ENCODE measurements at regions not wholly inside any gene's neighbourhood (a gene's known extent, or its start where the extent isn't known, plus 50 kb on each side); places are given as distances from the start of the nearest gene placed in this dataset.

DNA sequence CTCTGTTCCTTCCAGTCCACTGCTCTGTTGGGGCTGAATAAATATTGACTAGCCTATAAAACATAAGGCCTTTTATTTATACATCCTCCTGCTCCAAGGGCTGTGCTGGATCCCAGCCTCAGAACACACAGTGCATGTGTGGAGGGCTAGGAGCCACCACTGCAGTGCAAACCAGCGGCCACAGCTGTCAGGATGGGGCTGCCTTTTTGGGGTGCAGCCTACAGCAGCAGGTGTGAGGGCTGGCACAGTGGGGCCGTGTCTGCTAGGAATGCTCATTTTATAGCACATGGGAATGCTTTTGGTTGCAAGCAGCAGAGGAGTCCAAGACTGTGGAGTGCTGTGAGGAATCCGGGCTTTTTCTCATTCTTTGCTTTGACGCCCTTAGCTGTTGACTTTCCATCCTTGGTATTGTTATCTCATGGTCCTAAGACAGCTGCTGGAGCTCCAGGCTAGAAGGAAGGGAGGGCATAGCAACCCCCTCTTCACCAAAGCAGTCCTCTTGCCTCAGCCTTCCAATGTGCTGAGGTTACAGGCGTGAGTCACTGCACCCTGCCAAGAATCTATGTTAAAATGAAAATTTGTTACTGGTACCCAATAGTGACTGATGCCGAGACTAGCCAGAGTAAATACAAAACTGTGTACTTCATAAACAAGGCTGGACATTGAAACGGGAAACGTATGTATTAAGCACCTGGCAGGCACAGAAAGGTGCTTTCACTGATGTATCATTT is 334.3 kb upstream of the GATB start:
- DNase-seq (ENCODE audit: low read depth in 2 of 2), result no peak

DNA sequence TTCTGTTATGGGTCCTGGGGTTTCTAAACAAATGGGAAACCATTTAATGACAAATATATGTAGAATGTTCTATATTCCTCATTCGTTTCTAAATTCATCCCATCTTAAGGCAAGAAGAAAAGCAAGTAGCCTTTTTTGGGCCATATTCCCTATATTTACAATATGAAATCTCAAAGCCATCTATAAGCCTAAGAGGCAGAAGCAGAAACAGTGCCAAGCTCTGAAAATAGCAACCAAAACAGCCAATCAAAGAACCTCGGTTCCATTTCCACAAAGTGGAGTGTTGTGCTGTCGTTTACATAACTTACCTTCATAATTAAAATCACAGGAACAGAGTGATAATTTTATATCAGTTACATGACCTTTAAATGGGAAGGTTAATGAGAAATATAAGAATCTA is 330.6 kb upstream of the GATB start:
- DNase-seq (ENCODE audit: low read depth in 2 of 2), result no peak

DNA sequence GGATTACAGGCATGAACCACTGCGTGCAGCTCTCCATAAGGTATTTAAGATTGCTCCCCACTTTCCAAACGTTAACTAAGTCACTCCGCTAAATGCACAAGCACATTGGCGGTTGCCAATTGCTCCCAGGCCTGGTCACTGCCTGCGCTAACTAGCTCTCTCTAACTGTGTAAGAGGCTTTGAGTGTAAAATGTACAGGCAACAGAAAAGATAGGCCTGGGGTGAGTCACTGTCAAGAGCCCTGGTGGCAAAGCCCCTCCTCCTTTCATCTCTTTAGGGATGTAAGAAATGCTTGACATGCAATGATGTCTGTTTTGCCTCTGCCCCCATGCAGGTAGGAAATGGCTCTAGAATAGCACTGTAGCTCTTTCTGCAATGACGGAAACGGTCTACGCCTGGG is 329.7 kb upstream of the GATB start:
- no peak for DNase-seq (ENCODE audit: low read depth in 2 of 2)

DNA sequence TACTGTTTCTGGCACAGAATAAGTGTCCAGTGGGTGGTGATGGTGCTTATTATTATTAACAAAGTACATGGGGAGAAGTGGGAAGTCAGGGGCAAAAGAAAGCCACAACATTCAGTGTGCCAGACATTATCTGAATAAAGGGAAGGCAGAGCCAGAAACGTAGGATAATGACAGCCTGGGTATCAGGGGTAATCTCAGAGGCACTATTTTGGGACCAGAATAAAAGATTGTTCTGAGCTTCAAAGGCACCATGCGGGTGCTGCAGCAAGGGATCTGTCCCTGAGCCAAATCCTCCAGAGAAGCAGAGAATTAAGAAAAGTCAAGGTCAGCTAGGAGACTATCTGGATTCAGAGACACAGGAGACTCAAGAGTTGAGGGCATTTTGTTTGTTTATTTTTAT is 328.8 kb upstream of the GATB start:
- no peak for DNase-seq (ENCODE audit: low read depth in 2 of 2)

DNA sequence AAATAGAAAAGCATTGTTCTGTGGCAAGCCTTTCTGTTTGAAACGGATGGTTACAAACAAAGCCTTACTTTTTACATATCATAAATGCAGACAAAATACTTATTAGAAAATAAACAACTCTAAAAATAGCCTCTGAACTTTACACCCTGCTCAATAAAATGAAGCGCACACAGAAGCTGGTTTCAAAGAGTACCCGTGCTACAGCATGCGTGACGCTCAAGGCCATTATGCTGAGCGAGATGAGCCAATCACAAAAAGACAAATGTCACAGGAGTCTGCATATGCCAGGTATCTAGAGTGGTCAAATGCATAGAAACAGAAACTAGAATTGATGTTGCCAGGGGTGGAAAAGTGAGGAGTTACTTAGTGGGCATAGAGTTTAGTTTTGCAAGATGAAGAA is 326.5 kb upstream of the GATB start:
- no peak for DNase-seq (ENCODE audit: low read depth in 2 of 2)

DNA sequence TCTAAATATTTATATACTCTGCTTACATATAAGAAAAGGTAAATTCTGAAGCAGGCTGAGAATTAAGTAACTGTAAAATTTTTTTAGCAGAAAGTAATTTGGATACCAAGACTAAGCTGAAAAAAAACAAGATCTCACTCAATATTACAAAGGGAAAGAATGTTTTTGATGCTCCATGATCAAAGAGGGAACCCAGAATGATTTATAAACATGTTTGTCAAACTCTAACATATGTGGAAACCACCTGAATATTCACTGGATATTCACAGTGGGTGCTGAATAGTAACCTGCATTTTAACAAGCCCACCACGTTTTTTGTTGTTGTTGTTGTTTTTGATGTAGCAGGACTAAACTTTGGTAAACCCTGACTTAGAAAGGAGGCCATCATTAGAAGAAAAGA is 324.9 kb upstream of the GATB start:
- DNase-seq (ENCODE audit: low read depth in 2 of 2), result no peak

DNA sequence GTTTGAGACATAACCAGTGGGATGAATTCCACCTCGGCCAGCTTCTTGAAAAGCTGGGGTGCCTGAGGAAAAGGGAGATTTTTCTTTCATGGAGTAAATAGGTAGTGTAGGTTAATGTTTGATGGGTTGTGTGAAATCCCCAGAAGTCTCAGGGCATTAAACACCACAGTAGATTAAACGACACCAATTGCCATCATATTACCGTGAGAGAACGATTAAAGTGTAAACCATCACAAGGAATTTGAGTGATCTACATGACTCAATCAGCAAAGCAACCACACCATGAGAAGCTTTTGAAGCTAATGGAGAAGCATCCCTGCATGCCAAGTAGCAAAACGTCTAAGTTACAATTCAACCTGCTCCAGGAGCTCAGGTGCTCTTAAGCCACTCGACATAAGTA is 322.5 kb upstream of the GATB start:
- DNase-seq (ENCODE audit: low read depth in 2 of 2), result no peak

DNA sequence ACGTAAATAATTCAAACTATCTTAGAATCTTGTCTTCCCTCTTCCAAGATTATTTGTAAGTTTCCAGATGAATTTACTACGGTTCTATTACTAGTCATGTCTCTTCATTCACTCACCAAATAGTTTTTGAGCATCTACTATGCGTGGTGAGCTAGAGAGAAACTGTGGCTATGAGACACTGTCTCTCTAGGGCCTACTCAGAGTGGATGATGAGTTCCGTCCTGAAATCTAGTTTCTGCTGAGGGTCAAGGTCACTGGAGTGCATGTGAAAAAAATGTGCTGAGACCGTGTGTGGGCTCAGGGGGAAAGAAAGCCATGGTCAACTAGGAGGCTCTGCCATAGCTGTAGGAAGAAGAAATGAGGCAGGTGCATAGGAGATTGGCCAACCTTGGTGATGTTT is 320.2 kb upstream of the GATB start:
- DNase-seq (ENCODE audit: low read depth in 2 of 2), result no peak

DNA sequence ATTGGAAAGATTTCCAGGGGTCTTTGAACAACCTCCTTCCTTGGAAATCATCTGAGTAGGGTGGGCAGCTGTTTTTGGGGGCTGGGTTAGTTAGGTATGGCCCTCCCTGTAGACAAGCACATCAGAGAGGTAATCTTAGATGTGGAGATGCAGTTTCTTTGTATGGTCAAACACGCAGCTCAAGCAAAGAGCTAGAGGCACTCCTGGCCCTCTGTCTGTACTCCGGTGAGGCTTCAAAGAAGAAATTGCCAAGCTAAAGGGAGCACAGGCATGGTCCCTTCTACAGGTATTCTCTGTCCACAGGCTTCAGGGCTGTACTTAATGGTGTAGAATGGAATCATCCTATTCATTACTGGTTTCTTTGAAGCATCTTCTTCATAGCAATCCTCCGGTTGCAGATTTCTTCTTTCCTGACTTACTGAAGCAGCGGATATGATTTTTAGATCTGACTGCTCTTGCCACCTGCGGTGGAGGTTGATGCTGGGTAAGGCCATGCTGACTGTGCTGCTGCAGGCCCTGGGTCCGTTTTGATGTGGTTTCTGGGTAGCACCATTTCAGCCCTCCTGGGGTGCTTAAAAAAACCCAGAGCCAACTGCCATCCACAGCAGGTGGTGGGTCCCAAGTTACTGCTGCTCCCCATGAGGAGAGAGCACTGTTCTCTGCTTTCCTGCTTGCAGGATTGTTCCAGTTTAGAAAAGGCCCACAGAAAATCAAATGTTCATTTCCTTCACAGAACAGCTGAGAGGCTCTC is 318.9 kb upstream of the GATB start:
- DNase-seq (ENCODE audit: low read depth in 2 of 2), result no peak

DNA sequence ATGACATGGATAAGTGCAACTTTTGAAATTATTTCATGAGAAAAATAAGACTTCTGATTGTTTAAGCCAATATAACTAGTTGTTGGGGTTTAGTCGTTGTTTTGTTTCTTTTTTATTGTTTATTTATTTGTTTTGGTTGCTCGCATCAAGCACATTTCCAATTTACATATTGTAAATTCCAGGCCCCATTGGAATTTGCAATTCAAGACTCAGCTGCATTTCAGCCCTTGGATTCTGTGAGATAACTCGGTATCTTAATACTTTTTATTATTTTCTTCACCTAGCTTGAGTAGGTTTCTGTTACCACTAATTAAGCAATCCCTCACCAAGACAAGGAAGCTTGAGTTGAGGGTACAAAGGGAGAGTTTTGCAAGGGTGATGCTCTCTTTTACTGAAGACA is 318.3 kb upstream of the GATB start:
- DNase-seq (ENCODE audit: low read depth in 2 of 2), result no peak

DNA sequence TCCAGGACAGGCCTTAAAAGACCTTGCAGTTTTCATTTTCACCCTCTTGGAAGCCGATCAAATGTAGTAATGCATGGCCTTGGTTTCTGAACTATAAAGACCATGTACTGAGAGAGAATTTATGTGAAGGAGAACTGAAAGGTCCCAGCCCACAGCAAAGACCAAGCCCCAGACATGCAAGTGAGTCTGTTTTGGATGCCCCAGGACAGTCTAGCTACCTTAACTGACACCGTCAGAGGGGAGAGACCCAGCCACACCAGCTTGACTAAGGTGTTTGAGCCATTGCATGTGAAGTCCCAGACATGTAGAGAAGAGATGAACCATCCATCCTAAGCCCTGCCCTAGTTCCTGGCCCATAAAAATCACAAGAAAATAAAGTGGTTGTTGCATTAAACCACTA is 316.8 kb upstream of the GATB start:
- DNase-seq (ENCODE audit: low read depth in 2 of 2), result no peak

DNA sequence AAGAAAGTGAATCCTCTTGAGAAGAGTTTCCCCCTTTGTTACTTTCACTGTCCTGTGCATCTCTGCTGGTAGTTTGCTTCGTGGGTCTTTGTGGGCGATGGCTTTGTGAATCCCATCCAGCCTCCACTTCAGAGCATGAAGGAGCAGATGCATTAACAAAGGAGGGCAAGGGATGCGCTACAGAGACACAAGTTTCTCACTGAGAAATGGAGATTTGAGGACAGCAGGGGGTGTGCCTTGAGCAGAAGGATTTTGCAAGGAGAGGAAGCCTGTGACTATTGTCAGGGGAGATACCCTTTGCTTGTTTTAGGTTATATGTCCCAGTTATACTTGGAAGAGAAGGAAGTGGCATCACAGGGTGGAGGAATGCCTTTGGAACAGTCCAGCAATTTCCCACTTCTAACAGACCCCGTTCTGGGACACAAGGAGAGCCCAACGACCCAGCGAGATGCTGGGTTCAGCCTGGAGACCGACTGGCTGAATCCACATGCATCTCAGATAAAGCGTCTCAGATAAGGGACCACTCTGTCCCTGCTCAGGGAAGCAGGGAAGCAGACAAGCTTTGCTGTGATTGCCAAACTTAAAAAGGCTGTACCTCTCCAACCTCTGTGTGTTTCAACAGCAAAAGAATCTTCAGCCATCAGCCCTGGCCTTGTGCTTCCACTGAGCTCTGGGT is 314.6 kb upstream of the GATB start:
- no peak for DNase-seq (ENCODE audit: low read depth in 2 of 2)

DNA sequence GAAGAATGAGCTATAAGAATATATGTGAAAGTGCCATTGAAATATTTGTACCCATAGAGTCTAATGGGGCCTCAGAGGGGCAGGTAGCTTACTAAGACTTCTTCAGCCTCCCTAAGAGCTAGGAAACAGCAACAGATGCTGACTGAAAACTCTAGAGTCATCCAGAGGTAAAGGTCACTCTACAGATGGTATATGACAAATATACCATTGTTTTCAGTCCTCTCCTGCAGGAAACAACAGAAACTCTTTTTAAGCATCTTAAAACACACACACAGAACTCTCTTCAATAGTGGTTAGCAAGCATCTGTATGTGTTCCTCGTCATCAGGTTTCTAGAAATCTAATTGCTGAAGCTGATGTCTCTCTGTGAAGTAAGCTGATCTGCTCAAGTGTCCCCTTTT is 313.8 kb upstream of the GATB start:
- no peak for DNase-seq (ENCODE audit: low read depth in 2 of 2)

DNA sequence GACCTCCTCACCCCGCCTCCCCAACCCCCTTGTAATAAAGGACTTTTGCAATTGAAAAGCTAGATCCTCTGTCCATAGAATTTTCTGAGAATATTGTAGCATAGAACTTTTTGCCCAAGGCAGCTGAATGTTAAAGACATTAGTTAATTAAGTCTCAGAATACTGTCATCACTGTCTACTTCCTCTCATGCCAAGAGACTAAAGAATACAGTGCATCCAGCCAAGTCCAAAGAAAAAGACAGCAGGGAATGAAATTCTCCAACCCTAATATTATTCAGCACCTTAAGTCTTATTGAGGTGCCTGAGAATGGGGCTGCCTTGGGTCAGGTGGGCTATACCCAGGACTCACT is 313.3 kb upstream of the GATB start:
- DNase-seq (ENCODE audit: low read depth in 2 of 2), result no peak

DNA sequence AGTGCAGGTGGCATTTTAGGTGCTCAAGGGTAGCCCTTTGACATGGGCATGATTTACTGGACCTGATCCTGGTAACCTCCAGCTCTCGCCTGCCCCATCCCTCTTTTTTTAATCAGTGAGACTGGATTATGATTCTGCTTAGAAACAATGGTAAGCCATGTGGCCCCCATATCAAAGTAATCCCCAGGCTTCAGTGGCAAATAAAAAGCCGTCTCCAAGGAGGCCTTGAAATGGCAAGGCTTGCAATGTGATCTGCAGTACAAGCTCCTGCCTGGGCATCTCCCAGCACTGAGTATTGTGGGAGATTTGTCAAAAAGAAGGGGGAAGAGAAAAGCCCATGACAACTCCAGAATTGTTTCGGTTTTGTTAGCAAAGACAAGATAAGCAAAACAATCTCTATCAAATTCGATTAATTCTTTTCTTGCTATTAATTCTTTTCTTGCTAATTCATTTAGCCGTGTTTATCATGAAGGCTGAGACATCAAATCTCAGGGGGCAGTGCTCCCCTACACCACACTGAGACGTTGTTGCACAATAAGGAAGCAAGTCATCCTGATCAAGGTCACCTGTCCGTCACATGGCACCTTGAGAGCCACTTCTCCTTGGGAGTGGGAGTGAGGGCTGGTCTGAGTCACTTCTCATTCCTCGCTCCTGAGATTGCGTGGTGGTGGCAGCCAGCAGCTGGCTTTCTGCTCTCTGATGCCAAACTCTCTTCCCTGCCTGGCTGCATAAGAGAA is 312.7 kb upstream of the GATB start:
- no peak for DNase-seq (ENCODE audit: low read depth in 2 of 2)

DNA sequence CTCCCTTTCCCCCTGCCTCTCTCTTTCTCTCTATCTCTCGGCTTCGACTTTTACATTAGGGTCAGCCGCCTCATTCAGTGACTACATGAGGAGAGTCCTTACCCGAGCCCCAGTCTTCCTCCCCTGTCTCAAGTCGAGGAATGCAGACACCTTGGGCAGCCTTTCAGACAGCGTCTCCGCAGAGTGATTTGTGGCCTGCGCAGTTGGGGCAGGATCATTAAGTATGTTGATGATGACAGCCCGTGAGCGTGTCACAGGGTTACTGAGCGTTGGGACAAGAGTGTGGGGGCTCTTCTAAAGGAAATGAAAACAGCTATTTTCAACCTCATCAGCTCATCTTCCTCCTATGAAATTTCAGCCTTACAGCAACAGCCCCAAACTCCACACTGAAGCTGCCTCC is 312.1 kb upstream of the GATB start:
- DNase-seq (ENCODE audit: low read depth in 2 of 2), result no peak

DNA sequence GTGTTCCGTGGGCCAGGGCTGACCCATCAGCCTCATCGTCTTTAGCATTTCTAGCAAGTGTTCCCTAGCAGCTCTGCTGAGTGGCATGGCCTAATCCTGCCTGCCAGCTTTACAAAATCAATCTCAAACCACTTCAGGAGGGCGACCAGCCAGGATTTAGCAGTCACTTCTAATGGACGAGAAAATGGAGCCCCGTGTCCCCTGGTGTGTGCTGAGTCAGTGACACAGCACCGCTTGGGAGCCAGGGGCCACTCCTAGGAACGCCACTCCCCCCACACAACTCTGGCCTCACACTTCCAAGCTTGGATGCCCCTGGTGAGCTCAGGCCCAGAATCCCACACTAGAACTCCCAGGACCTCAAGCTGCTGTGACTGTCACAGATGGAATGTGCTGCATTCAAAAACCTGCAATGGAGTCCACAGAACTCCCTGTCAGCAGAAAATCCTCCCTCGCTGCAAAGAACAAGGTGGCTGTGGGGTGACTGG is 311.2 kb upstream of the GATB start:
- no peak for DNase-seq (ENCODE audit: low read depth in 2 of 2)

DNA sequence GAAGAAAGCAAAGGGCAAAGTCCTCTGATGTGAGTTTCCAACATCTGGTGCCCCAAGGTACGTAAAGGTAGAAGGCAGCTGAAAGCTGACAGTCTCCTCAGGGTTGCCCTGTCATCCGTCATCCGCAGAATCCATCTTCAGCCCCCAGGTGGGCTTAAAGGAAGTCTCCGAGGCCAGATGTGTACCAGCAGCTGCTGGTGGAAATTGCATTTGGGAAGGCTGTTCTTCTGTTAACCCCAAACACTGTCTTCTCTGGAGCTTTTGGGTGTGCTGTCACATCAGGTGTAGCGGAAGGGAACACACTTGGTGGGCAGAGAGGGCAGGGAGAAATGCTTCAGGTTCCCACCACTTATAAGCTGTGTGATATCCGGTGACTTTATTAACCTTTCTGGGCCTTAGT is 310.0 kb upstream of the GATB start:
- no peak for DNase-seq (ENCODE audit: low read depth in 2 of 2)

DNA sequence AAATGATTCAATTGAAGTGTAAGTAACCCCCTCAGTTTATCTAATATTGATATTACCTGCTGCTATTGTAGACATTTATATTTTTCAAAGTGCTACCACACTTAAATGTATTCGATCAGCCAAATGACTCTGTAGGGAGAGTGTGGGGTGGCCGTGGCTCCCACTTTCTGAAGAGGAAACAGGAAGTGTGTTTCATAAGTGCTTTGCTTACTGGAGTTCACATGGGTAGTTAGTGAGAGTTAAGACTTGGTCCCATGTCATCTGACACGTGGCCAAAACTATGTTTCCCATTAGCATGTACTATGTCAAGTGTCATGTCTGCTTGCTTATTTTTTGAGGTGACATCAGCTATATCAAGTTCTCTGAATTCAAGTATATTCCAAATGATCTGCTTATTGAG is 308.1 kb upstream of the GATB start:
- DNase-seq (ENCODE audit: low read depth in 2 of 2), result no peak

DNA sequence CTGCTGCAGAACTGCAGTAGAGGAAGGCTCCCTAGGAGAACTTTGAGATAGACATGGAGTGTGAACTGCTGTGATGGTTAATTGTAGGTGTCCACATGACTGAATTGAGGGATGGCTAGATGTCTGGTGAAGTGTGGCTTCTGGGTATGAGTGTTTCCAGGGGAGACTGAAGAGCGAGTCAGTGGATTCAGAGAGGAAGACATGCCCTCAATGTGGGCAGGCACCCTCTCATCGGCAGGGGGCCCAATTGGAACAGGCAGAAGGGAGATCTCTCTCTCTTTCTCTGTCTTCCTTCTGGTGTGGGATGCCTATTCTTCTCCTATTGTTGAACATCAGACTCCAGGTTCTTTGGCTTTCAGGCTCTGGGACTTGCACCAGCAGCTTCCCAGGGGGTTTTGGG is 304.7 kb upstream of the GATB start:
- no peak for DNase-seq (ENCODE audit: low read depth in 2 of 2)

DNA sequence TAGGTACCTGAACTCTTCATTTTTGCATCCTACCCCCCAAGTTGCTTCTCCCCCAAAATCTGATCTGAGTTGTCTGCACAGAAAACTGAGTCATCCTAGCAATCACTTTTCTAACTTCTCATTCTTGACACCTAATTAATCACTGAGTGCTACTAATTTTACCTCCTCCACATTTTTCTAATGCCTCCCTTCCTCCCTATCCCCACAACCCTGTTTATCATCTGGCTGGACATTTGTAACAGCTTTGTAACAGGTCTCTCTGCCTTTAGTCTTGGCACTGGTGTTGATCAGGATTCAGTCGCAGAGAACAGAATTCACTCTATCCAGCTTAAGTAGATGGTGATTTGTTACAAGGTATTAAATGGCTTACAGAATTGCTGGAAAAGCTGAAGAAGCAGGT is 303.9 kb upstream of the GATB start:
- DNase-seq (ENCODE audit: low read depth in 2 of 2), result no peak

DNA sequence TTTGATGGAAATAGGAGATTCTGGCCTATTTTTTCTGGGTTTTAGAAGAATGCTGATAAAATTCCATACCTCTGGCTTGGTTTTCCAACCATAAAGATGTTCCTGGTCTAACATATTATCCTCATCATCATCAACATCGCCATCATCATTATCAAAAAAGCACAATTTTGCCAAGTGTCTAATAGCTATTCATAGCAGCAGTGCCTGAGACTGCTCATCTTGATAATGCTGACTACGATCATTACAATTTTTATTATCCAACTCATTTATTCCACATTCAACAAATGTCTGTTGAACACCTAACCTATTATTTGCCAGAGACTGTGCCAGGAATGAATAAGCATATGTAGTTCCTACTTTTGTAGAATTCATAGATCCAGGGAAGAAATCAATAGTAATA is 303.5 kb upstream of the GATB start:
- no peak for DNase-seq (ENCODE audit: low read depth in 2 of 2)
